ENCODE measurements at regions not wholly inside any gene's neighbourhood (a gene's known extent, or its start where the extent isn't known, plus 50 kb on each side); places are given as distances from the start of the nearest gene placed in this dataset.

DNA sequence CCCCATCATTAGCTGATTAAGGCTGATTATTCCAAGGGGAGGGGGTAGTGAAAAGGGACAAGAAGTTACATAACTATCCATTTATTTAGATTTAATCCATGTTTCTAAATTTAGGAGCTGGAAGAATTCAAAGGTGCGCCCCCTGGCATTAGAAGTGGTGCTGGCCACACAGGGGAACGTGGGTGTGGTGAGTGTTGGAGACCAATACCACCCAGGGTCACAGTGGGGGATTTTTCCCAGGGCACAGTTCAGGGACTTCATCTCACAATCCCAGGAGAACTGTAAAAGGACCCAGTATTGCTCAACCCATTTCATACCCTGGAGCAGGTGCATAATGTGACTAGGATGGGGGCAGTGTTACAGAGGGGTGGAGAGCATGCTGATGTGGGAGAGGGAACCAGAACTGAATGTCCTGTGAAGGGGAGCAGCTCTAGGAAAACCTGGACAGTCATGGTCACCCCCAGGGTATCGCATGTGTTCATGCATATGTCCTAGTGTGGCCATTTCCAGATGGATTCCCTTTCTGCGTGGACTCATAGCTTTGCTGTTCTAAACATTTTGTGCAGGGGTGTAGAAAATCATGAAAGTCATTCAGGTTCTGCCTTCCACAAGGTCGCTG lies 110.3 kb downstream of the LSM3 start:
- no peak for DNase-seq

DNA sequence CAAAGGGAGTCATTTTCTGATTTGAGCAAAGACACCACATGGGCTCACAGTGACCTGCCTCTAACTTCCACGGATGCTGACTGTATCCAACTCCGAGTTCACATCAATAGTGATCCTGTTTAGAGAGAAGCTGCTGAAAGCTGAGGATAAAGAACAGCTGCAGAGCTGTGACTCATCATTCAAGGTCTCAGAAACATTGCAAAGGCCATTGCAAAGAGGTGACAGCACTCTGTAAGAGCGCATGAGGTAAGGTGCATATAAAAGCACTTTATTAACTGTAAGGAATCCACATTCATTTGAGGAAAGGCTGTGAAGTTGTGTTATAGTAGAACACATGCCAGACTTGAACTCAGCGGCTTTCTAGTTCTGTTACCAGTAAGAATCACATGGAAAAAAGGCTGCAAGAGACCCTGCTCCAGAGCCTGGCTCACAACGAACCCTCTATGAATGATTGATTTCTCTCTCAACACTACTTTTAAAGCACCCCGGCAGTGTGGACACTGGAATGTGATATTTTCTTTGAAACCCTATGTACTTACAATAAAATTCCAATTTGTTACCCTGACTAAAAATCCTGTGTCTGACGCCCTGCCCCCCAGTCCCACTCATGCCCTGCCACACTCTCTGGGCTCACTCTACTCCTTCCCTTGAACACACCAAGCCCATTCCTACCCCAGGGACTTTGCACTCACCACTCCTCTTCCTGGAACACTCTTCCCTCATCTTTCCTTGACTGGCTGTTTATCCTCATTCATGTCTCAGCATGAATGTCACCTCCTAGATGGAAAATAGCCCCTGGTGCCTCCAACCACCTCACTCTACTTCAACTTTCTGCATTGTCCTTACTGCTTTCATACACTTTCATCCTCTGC lies 111.2 kb downstream of the LSM3 start:
- no peak for DNase-seq

DNA sequence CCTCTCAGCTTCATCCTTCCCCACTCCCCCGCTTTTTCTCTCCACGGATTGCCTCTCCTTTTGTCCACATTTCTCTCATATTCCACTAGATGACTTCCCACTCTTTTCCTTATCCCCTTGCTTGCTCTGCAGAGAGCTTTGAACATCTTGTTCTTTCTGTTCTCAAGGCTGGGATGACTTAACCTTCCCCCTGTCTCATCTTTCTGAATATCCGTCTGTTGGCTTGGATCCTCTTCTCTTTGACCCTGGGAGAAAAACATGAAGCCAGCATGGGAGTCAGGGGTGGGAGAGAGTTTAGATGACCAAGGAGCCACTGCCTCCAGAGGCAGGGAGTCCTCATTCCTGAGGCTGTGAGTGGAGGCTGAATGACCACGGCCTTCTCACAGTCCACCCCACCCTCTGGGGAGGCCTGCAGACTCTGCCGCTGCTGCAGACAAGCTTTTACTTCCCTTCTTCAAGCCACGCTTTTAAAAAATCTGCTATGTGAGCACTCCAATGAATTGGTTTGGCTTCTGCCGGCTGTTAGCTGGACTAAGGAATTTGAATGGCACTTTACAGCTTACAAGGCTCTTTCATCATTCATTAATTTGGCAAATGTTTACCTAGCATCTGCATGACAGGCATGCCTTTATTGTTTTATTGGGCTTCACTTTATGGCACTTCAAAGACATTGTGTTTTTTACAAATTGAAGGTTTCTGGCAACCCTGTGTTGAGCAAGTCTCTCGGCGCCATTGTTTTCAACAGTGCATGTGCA lies 111.6 kb upstream of the SLC6A6 start:
- no peak for DNase-seq

DNA sequence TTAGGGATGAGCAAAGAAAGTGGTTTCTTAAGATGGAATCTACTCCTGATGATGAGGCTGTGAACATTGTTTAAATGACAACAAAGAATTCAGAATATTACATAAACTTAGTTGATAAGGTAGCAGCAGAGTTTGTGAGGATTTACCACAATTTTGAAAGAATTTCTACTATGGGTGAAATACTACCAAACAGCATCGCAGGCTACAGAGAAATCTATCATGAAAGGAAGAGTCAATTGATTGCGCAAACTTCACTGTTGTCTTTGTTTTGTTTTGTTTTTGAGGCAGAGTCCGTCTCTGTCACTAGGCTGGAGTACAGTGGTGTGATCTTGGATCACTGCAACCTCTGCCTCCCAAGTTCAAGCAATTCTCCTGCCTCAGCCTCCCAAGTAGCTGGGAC lies 107.4 kb upstream of the SLC6A6 start:
- no peak for DNase-seq

DNA sequence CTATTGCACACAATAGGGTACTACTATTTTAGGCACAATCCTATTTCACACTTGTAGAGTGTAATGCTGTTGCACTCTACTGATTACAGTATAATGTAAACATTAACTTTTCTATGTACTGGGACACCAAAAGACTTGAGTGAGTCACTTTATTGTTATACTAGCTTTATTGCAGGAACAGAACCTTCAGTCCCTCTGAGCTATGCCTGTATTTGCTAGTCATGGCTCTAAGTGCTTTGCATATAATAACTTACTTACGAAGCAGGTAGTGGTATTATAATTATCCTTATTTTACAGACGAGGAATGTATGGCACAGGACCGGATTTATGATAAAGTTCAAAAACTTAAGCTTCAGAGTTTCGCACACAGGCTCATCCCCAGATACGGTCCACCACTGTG lies 106.6 kb upstream of the SLC6A6 start:
- DNase-seq = no peak

DNA sequence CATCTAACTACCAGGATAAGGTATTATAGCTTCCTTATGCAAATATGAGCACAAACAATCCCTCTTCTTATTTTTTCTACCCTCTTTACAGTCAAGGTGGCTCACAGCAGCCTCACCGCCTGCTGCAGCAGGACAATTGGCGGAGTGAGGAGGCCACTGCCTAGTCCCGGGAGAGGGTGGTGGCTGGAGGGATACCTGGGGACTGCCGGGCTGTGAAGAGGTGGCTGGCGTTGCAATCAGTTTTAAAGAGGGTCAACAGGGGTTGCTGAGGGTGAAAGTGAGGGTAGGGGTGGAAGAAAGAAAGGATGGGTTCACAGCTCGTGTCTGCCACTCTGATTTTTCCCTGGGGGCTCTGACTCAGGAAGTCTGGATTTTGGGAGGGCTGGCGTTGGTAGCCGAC lies 105.1 kb upstream of the SLC6A6 start:
- no peak for DNase-seq

DNA sequence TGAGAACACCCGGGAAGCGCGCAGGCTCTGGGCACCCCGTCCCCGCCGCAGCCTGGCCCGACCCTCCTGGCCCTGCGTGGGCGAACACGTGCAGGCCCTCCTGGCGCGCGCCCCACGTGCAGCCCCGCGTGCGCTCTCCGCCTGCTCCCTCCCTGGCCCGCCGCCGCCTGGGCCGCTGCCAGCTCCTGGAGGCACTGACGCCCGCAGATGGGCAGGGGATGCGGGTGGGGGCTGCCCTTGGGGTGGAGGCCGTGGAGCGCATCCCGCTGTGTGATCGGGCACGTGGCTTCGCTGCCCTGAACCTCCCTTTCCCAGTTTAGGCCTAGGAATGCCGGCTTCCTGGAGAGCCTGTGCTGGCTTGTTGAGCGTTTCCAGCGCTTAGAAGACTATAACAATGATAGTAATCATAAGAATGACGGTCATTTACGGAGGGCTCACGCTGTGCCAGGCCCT lies 104.6 kb upstream of the SLC6A6 start:
- DNase-seq = no peak

DNA sequence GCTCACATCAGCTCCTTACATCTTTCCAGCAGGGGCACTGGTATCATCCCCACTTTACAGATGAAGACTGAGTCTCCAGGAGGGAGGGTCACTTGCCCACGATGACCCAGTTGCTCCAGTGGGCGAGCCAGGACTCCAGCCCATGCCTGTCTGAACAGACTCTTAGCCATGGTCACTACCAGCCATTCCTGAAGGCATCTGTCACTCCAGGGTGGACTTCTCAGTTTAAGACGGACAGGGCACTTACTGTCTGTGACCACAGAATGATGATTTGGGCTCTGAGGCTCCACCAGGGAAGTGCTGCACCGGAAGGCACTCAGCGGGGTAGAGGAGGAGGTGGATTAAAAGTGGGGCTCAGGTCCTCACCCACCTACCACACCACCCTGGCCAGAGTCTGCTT lies 104.0 kb upstream of the SLC6A6 start:
- DNase-seq = no peak

DNA sequence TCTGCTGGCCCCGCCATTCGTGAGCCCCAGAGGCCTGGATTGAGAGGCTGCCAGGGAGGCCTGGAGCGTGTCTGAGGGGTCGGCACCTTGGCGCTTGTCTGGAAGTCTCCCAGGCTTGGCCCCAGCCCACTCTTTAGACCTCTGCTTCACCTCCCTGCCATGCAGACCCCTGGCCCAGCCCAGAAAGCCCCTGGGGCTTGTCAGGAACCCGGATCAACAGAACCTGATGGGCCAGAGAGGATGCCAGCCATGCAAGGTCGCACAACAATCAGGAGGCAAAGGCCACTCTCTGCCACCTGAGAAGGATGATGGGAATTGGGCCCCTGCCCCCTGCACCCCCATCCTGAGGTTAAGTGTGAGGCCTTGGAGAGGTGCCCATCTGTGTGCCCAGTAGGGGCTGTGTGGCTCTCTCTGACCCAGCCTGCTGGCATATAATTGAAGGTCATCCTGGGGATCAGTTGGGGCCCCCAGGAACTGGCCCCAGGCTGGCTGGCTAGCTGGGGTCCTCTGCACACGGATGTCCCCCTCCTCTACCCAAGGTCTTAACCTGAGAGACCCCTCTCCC lies 103.3 kb upstream of the SLC6A6 start:
- no peak for DNase-seq

DNA sequence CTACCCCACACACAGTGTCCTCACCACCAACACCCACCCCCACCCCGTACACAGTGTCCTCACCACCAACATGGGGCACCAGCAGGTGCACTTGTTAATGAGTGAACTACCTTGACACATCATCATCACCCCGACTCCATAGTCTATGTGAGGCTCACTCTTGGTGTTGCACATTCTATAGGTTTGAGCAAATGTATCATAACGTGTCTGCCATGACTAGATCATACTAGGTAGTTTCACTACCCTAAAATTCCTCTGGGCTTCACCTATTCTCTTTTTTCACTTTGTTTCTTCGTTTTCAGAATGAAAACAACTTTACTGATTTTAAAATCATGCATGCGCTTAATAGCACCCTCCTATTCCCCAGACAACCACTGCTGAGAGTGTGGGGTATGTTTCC lies 102.6 kb upstream of the SLC6A6 start:
- DNase-seq = no peak

DNA sequence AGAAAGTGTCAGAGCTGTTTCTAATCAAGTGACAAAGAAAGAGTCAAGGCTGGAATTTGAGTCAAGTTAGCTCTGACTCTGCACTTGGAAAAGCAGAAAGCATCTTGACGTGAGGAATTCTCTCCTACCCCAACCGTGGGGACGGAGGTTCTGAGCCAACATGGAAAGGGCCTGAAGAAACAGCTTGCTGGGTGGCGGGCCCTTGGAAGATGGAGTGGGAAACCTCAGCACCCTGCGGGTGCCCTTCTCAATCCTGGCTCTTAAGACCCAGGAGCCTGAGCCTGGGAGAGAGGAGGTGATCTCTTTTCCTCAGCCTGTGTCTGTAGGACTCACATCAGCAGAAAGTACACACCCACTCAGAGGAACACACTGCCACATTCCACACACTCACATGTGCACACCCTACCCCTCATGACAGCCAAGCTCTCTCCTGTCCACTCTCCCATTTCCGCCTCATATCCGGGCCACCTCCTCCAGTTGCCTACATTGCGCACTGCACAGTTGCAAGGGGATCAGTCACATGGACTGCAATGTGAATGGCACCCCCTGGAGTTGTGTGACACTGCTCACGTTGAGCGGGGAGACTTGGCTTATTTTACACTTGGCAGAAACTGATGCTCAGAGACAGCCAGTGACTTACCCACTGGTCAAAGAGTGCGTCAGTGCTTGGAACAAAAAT lies 101.5 kb upstream of the SLC6A6 start:
- DNase-seq = no peak

DNA sequence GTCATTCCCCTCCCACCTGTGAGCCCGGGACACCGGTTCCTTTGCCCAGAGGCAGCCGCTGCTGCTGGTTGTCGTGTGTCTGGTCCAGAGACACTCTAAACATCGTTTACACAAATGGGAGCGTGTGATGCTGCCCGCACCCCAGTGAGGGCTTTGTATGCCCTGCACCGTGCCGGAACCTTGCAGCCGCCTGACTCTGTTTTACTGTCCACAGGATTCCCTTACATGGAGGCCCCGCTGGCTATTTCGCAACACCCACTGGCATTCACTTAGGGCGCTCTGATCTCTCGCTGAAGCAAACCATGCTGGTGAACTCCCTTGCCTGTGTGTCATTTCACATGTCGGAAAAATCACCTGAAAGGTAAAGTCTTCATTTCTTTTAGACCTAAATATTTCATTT lies 100.8 kb upstream of the SLC6A6 start:
- no peak for DNase-seq

DNA sequence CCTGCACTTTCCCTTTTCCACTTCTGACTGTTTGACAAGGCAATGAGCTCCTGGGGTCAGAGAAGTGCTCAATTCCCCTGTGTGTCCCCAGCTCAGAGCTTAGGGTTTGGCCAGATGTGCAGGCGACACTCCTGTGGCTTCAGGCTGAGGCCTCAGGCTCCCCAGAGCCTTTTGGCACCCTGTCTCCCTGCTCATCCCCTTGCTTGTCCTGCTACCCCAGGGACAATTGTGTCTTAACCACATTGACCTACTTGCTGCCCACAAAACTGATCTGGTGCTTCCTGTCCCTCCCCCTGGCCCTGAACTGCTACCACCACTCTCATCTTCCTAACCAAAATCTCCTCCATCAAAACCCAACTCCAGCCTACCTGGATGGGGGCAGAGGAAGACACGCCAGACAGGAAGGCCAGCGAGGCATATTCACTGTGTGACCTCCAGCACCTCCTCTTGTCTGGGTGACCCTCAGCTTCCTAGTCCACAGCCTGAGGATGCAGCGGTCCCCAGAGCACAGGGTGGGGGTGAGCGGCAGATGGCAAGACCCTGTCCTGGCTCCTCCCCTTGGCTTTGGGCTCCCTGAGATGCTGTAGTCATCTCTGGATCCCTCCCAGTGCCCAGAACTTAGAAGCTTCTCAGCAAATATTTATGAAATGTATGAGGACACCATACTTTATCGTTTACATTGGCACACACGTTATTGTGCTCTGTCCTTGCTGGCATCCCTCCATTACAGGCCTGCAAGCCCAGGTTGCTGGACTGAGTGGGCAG lies 98.9 kb upstream of the SLC6A6 start:
- DNase-seq = no peak

DNA sequence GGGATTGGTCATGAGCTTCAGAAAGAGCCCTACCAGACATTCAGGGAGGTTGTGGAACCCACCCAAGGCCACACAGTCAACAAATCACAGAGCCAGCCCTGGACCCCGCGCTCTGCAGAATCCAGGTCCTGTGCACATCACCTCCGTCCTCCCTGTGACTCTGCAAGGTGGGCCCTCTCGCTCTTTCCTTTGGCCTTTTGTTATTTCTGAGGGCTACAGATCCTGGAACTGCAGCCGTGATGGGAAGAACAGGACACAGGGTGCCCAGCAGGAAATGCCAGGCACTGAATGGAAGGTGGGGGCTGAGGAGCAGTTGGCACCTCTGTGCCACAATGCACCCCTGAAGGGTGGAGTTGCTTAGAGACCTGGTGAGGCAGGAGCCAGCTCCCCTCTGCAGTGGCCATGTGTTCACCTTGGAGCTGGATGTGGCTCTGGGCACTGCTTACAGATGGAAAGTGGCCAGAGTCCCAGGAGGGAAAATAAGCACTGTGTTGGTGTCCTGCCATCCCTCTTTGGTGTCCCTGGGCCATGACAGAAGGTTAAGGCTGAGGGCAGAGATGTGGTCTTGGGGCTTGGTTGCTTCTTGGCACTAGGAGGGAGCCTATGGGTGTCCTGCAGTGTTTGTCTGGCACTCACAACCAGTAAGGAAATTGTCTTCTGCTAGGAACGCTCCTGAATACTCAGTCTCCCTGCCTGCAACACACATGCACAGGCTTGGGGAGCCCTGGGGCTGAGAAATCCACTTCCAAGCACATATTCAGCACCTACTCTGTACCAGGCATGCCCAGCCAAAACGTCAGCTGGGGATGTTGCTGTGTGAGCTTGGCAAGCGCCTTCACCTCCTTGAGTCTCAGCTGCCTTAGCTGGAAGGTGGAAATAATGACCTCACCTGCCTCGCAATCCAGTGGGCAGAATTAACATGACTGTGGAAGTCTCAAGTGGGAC lies 98.0 kb upstream of the SLC6A6 start:
- no peak for DNase-seq

DNA sequence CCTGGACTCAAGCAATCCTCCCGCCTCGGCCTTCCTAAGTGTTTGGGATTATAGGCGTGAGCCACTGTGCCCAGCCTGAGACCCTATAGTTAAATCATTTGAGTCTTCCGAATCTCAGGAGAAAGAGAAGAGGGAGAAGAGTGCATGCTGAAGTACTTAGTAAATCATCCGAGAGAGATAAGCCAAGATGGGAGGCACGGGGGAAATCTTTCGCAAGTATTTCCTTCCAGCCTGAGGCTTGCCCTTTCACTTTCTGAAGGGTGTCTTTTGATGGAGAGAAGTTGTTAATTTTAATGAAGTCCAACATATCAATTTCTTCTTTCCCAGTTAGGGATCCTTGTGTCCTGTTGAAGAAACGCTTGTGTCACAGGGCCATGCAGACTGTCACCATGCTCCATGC lies 97.1 kb upstream of the SLC6A6 start:
- DNase-seq = no peak

DNA sequence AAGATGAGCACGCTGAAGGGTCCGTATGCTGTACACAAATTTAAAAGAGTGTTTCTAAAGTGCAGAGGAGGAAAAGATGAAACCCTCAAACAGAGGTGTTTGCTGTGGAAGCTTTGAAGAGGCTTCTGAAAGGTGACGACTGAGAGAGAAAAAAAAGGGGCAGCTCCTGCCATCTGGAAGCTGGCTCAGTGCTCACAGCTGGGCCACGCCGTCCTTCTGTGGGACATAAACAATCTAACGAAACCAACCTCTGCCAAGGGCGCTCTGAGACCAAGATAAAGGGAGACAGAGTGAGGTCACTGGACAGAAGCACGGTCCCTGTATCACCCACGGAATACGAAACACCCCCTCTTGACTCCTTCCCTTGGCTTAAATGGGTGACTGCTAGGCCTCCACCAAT lies 96.3 kb upstream of the SLC6A6 start:
- no peak for DNase-seq

DNA sequence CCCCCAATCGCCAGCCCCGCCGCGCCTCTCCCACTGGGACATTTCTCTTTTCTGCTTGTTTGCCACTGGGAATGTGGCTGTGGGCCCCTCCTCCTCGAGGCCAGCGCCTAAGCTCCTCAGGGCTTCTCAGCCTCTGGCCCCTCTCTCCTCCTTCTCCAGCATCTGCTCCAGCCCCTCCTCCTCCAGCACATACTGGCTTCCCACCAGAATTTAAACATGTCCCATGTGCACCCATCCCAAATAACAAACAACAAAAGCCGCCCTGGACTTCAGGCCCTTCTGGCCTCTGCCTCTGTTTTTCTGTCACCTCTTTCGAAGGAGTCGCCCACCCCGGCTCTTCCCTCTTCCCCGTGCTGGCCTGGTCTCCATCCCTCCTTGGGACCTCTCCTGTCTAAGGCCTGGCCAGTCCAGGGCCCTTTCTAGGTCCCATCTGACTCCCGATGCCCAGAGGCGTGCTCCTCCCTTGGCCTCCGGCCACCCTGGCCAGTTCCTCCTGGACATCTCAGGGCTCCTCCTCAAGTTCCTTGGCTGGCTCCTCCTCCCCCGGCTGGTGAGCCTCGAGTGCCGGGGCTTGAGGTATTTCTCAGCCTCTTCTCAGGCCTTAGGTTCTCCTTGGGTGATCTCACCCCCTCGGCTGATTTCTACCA lies 94.6 kb upstream of the SLC6A6 start:
- DNase-seq = no peak

DNA sequence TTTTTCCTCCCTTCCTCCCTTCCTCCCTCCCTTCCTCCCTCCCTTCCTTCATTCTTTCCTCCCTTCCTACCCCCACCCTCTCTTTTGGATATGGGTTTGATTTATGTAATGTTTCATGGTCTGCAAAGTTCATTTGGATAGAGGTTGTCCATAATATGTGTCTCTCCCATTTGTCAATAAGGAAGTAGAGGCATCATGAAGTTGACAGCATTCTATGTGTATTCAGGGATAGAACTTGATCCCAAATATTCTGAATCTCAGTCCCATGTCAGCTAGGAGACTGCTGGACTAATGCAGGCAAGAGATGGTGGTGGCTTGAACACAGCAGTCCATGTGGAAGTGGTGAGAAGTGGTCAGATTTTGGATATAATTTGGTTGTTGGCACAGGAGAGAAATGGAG lies 90.7 kb upstream of the SLC6A6 start:
- DNase-seq = no peak

DNA sequence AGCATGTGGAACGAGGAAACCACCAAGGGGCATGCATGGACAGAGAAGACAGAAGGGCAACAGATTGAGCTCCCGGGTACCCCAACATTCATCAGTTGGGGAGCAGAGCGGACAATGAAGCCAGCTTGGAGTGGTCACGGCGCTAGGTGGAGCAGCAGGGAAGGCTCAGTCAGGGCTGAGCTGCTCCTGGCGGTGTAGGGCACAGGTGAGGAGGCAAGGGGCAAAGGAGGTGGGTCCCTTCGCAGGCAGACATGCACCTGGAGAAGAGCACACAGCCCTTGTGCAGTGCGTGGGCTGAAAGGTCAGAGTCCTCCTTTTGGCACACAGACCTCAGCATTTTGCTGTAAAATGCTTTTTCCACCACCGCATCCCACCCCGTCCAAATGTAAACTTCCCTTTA lies 90.0 kb upstream of the SLC6A6 start:
- DNase-seq = no peak

DNA sequence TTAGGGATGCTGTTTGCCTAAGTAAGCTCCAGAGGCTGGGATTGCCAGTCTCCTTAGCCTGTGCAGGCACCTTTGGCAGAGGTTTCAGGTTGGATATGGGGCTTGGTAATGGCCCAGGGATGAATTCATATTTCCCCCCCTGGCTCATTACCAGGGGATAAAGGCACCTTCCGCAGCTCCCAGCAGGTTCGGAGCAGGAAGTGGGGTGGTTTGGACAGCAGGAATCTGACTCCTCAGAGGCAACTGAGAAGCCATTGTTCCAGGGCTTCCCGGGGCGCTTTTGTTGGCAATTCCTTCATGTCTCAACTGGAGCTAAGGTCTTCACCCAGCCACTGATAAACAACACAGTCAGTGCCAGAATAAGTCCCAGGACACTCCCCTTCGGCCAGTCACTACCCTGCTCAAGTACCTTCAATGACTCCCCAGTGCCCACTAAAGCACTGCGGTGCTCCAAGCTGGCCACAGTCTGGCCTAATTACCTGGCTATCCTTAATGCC lies 85.3 kb upstream of the SLC6A6 start:
- no peak for DNase-seq

All from stimulated activated CD4-positive, alpha-beta T cell treated with anti-CD3 and anti-CD28 coated beads, Interleukin-4, amount 100 ng/mL, for 24 hours (primary cell).